Activated CD8-positive, alpha-beta memory T cell treated with anti-CD3 and anti-CD28 coated beads for 1 hour (primary cell): ENCODE measurements at regions not wholly inside any gene's neighbourhood (a gene's known extent, or its start where the extent isn't known, plus 50 kb on each side); places are given as distances from the start of the nearest gene placed in this dataset.

Experiments
- DNase-seq, 2 donors: peaks; one replicate each; pipeline ENCODE4 v3.0.0-alpha.2; 2020; ENCODE audit warnings: low read depth in 1 of 2; ENCODE audit errors: extremely low read depth in 1 of 2

DNA sequence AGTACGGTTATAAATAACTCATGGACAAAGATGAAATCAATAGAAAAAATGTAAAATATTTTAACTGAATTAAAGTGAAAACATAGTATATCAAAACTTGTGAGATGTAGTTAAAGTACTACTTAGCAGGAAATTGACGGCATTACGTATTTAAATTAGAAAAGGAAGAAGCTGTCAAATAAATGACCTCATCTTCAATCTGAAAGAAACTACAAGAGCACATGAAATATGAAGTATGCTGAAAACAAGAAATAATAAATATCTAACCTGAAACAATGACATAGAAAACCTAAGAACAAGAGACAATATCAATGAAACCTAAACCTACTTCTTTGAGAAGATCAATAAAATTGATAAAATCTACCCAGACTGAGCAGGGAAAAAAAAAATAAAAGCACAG is 122.2 kb upstream of the PDE4B start:
- DNase-seq: no peak

DNA sequence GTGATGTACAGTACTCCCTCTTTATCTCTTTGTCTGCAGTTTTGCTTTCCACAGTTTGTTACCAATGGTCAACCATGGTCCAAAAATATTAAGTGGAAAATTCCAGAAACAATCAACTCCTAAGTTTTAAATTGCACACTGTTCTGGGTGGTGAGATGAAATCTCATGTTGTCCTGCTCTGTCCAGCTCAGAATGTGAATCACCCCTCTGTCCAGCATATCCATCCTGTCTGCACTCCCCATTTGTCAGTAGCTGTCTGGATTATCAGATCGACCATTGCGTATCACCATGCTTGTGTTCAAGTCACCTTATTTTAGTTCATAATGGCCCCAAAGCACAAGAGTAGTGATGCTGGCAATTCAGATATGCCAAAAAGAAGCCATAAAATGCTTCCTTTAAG is 118.2 kb upstream of the PDE4B start:
- no peak for DNase-seq

- no peak for DNase-seq
These were observed 112.9 kb upstream of the PDE4B start for GRCh38 chr1:65679773-65680172.

GRCh38 chr1:65681096-65681495 is 111.6 kb upstream of the PDE4B start:
- no peak for DNase-seq

- peak; percentile 52 to 66 for DNase-seq
These were observed 105.1 kb upstream of the PDE4B start for GRCh38 chr1:65687428-65688214.

DNA sequence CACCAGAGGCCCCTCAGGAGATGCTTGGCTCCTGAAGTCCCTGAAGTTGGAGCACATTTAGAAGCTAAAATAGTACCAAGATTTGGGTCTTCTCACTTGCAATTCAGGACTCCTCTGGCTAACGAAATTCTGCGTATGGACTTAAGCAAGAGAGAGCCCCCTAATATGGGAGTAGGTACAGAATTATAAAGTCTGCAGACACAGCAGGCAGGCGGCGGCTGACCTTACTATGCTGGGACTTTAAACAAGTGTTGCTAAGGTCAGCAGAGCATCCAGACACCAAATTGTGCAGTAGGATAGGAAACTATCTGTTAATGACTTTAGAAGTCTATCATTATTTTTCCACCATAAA is 104.5 kb upstream of the PDE4B start:
- no peak for DNase-seq

DNA sequence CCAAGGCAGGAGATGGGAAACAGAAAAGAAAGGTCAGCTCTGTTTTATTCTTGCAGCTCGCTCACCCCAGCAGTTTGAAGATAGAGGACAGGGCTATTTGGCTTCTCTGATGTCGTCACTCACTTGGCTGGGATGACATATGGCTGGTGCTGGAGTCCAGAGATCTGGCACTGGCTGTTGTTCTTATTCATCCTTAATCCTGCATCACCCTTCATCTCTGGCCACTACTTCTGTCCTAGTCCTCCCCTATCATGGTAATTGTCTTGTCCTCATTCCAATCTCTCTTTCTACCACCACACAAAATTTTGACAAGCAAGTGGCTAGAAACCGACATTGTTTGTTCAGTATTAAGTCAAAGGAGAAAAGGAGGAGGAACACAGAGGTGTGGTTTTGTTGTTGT is 103.8 kb upstream of the PDE4B start:
- no peak for DNase-seq

GRCh38 chr1:65691152-65691900 is 101.4 kb upstream of the PDE4B start:
- no peak for DNase-seq

GRCh38 chr1:65691972-65692371 is 100.7 kb upstream of the PDE4B start:
- no peak for DNase-seq

- DNase-seq: no peak
These were observed 98.6 kb upstream of the PDE4B start for GRCh38 chr1:65694126-65694525.

DNA sequence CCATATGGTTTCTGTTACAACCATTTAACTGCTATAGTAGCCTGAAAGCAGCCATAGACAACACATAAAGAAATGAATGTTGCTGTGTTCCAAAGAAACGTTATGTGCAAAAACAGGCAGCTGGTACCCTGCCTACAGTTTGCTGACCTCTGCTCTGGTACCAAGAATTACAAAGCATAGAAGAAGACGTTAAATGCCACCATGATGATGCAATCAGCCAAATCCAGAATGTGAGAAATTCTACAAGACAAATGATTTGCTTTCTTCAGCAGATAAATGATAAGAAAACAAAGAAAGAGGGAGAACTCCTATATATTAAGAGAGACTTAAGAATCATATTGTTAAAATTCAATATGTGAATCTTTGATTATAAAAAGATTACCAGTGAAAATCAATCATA is 97.8 kb upstream of the PDE4B start:
- no peak for DNase-seq

GRCh38 chr1:65698590-65698989 is 94.1 kb upstream of the PDE4B start:
- DNase-seq: no peak

DNA sequence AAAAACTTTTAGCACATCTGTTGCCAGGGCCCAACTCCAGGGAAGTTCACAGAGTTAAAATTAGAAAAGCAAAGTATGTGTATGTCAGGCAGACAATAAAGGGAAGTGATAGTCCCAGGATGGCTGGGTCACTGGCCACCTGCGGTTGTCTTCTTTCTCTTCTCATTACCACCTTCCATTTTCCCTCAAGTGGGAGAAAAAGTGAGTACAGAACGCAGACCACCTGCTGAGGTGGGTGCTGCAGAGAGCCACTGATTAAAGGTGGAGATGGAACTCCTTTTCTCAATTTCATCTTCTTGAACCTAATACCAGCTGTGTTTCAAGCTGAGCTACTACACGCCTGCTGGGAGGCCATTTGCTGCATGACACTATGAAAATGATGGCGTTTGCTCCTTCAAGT is 88.8 kb upstream of the PDE4B start:
- no peak for DNase-seq

GRCh38 chr1:65704318-65704717 is 88.4 kb upstream of the PDE4B start:
- no peak for DNase-seq

DNA sequence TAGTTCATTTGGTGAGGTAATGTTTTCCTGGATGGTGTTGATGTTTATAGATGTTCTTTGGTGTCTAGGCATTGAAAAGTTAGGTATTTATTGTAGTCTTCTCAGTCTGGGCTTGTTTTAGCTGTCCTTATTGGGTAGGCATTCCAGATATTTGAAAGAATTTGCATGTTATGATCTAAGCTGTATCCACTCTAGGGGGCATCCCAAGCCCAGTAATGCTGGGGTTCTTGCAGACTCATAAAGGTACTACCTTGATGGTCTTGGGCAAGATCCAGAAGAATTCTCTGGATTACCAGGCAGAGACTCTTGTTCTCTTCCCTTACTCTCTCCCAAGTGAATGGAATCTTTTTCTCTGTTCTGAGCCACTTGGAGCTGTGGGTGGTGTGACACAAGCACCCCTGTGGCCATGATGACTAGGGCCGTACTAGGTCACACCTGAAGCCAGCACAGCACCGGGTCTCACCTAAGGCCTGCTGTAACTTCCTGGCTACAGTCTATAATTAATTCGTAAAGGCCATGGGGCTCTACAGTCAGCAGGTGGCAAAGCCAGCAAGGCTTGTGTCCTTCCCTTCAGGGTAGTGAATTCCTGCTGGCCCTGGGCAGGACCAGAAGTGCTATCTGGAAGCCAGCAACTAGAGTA is 74.8 kb upstream of the PDE4B start:
- DNase-seq: no peak

DNA sequence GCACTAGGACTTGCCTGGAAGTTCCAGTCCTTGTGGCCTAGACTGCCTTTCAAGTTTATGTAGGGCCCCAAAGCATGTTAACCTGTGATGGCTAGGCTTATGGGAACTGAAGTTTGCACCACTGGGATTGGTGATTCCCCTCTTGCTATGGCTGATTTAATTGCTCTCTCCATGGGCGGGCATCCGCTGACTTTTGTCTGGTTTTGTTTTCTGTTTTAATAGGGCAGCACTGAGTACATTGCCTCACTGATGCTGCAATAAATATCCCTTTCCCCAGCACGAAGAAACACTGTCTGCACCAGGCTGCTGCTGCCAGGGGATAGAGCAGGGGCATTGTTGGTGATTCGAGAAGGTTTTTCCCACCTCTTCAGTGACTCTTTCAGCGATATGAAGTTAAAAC is 73.3 kb upstream of the PDE4B start:
- no peak for DNase-seq

DNA sequence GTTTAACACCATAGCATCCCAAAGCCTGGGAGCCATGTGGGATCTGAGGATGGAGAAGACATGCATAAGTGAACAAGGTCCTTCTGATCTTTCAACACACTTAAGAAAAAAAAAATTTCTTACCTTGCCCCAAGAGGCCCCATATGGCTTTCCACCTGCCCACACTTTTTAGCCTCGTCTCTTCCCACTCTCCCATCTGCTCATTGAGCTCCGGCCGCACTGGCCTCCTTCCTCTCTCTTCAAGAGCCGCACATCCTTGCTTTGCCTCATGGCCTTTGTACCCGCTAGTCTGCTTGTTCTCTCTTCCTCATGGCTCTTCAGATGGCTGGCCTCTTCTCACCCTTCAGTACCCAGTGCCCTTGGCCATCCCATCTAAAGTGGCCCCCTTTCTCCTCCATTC is 70.2 kb upstream of the PDE4B start:
- DNase-seq: no peak

GRCh38 chr1:65724151-65724550 is 68.5 kb upstream of the PDE4B start:
- no peak for DNase-seq

DNA sequence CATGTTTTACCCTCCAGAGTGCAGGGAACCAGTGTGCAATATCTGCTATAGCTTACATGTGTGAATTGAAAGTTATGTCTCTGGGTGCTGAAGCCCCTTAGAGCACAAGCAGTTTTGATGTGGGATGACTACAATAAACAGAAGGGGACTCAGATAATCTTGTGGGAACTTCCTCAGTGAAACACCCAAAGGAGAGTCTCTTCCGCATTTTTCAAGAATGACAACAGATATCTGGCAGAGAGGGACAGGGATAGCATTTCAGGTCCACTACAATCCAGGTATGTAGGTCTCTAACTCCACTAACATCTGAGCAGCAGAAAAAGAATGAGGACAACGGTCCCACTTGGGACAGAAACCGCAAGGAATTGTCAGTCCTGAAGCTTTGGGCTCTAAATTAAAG is 67.6 kb upstream of the PDE4B start:
- DNase-seq: no peak

DNA sequence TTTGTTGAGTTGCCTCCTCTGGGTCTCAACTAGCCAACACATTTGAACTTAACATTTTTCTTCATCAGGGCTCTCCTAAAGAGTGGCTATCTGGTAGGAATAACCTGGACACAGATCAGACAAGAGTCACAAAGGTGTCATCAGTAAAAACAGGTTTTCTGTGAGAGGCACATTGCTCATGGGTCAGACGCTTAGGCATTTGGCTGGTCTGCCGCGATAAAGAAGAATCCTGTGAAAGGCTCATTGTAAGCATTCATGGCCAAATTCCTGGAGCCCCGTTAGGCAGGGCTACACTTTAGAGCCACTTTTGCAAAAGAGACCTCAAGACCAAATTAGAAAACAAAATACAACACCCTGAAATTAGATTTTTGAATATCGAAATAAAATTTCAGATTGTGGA is 64.2 kb upstream of the PDE4B start:
- no peak for DNase-seq

- no peak for DNase-seq
These were observed 63.4 kb upstream of the PDE4B start for GRCh38 chr1:65729259-65729658.

DNA sequence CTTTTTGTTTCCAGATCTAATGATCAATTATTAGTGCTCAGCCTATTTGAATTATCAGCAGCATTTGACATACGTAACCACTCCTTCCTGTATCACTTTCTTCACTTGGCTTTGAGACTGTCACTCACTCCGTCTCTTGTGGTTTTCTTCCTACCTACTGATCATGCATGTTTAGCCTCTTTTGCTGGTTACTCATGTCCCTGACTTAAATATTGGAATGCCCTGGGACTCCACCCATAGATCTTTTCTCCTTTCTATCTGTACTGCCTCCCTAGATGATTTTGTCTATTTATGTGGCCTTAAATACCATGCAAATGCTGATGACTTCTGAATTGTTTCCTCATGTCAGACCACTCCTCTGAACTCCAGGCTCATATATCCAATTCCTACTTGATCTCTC is 57.7 kb upstream of the PDE4B start:
- DNase-seq: no peak
